Spleen (tissue), 11 donors: ENCODE measurements at regions not wholly inside any gene's neighbourhood (a gene's known extent, or its start where the extent isn't known, plus 50 kb on each side); places are given as distances from the start of the nearest gene placed in this dataset.

Experiments
- DNase-seq: peaks from one replicate; pipeline ENCODE4 v3.0.0-alpha.2; 2020
- H3K27ac ChIP-seq, 8 donors: fragments of 200-600 bp; sonication (generic) in 7 of 8; 1 replicate in 4 of 8; 2 replicates in 4 of 8; pipeline versions ENCODE4 v1.5.0 to v1.8.0; 2016 to 2021; ENCODE audit warnings: inconsistent platforms in 4 of 8, mild to moderate bottlenecking in 4 of 8, moderate library complexity in 1 of 8
- H3K27me3 ChIP-seq, 7 donors: fragments of 200-600 bp; sonication (generic) in 6 of 7; replicated peaks in 1 of 7; 1 replicate in 4 of 7; 2 replicates in 3 of 7; pipeline versions ENCODE4 v1.5.0 to v1.8.0; 2016 to 2021; ENCODE audit warnings: inconsistent platforms in 3 of 7, mild to moderate bottlenecking in 1 of 7
- H3K36me3 ChIP-seq, 6 donors: fragments of 200-600 bp; sonication (generic) in 5 of 6; 1 replicate in 4 of 6; 2 replicates in 2 of 6; pipeline versions ENCODE4 v1.5.0 to v1.8.0; 2016 to 2021; ENCODE audit warnings: inconsistent platforms in 2 of 6
- H3K4me1 ChIP-seq, 6 donors: fragments of 200-600 bp; sonication (generic) in 5 of 6; 1 replicate in 3 of 6; 2 replicates in 3 of 6; pipeline versions ENCODE4 v1.5.0 to v1.8.0; 2016 to 2021; ENCODE audit warnings: inconsistent platforms in 3 of 6
- H3K4me3 ChIP-seq, 8 donors: fragments of 200-600 bp; sonication (generic) in 7 of 8; 1 replicate in 4 of 8; 2 replicates in 4 of 8; pipeline versions ENCODE4 v1.5.0 to v1.8.0; 2016 to 2021; ENCODE audit warnings: inconsistent platforms in 4 of 8, mild to moderate bottlenecking in 4 of 8, moderate library complexity in 2 of 8
- H3K9me3 ChIP-seq, 8 donors: fragments of 200-600 bp; sonication (generic) in 7 of 8; 1 replicate in 4 of 8; 2 replicates in 4 of 8; pipeline versions ENCODE4 v1.5.0 to v1.8.0; 2016 to 2021; ENCODE audit warnings: inconsistent platforms in 4 of 8
- POLR2A ChIP-seq, 3 donors: fragments of 450-650 bp; IDR thresholded peaks; one replicate each; pipeline ENCODE4 v1.5.1; 2017; ENCODE audit warnings: antibody characterized with exemption in 3 of 3, mild to moderate bottlenecking in 1 of 3
- POLR2AphosphoS5 ChIP-seq, 3 donors: sonication (generic); formaldehyde crosslinking; IDR thresholded peaks; one replicate each; pipeline ENCODE4 v1.5.1; 2017; ENCODE audit warnings: antibody characterized with exemption in 3 of 3
- WGBS, 5 donors: extraction: QIAGEN DNeasy Blood & Tissue Kit in 3 of 5; methylation state at CpG; one replicate each; pipeline versions ENCODE4 v1.1.5 to v1.1.7; 2013 to 2018; 5-methylcytosine and 5-hydroxymethylcytosine counted together
- intact Hi-C: fragments of 100-400 bp; cut with DNase I; formaldehyde crosslinking; loops from one replicate; pipeline ENCODE4 v1.15.0; 2023; ENCODE audit warnings: low total_unique reads
- TF ChIP-seq, protein P1 (sequence below), 11 experiments: fragments of 200-600 bp in 7 of 11; fragments of 450-650 bp in 4 of 11; sonication (generic) in 4 of 11; IDR thresholded peaks in 8 of 11; conservative IDR thresholded peaks in 3 of 11; 1 replicate in 7 of 11; 2 replicates in 4 of 11; pipeline versions ENCODE4 v1.4.0 to v1.8.0; 2016 to 2021; ENCODE audit warnings: antibody characterized with exemption in 11 of 11, inconsistent platforms in 4 of 11, mild to moderate bottlenecking in 1 of 11
- donor health status: healthy with polysubstance abuse.
- donor health status: DM: no; HTN: no; CAD: no; lungs with moderate emphysema.
- donor health status: DM: no; HTN: no; CAD: no.
- donor health status: Bipolar disorder and iron deficiency.
- donor health status: healthy.
- donor health status: DM: no; HTN: no; CAD: no.
- donor health status: DM: yes; HTN: yes; CAD: no.

DNA sequence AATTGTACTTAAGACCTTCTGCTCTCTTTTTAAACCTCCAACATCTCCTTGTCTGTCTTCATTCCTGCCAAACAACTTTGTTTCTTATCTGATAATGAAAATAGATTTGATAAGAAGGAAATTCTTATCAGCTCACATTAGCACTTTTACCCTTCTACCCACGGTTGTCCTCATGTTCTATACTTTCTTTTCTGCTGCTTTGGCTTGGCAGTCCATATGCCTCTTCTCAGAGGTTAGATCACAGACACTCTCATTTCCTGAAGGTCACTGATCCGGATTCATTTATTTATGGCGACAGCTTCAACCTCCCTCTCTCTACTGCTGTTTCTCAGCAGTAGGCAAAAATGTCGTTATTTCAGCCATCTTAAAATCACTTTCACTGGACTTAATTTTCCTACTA is 2015.8 kb downstream of the NCAM2 start:
- DNase-seq, result no peak
- 42 to 72% (median 54%) methylated on average over 4 of the region's 4 CpGs for WGBS, 5 donors
- no peak for TF ChIP-seq POLR2A (IDR thresholded peaks at IDR 0.05)
- no peak for TF ChIP-seq POLR2AphosphoS5 (IDR thresholded peaks at IDR 0.05)
- TF ChIP-seq, protein P1, sequence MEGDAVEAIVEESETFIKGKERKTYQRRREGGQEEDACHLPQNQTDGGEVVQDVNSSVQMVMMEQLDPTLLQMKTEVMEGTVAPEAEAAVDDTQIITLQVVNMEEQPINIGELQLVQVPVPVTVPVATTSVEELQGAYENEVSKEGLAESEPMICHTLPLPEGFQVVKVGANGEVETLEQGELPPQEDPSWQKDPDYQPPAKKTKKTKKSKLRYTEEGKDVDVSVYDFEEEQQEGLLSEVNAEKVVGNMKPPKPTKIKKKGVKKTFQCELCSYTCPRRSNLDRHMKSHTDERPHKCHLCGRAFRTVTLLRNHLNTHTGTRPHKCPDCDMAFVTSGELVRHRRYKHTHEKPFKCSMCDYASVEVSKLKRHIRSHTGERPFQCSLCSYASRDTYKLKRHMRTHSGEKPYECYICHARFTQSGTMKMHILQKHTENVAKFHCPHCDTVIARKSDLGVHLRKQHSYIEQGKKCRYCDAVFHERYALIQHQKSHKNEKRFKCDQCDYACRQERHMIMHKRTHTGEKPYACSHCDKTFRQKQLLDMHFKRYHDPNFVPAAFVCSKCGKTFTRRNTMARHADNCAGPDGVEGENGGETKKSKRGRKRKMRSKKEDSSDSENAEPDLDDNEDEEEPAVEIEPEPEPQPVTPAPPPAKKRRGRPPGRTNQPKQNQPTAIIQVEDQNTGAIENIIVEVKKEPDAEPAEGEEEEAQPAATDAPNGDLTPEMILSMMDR (IDR thresholded peaks at IDR 0.05 in 8 of 11, conservative IDR thresholded peaks at IDR 0.05 in 3 of 11), result no peak

DNA sequence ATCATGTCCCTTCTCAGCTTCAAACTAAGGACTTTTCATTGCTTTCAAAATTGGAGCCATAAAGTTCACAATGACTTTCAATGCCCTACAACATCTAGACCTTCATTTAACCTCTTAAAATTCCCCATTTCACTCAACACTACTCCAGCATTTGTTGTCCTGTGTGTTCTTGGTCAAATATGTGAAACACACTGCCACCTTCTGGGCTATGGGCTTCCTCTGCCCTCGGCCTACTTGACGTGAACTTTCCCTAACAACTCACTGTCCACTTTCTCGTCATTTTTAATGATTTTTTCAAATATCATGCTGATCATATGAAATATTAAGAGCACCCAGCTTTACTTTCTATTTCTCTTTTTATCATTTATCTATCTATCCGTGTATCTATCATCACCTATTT is 2018.4 kb downstream of the NCAM2 start:
- TF ChIP-seq POLR2AphosphoS5 (IDR thresholded peaks at IDR 0.05) (no peak), POLR2A (IDR thresholded peaks at IDR 0.05) (no peak)
- TF ChIP-seq, protein P1 (IDR thresholded peaks at IDR 0.05 in 8 of 11, conservative IDR thresholded peaks at IDR 0.05 in 3 of 11), result no peak
- no peak for DNase-seq

More for the DNA sequence above, 2015.8 kb downstream of the NCAM2 start:
- intact Hi-C loops, result no loop called here
- Histone ChIP-seq H3K9me3 (no peaks in the 10 kb centered on the region), H3K27ac (no peak overlapping the region), H3K4me1 (no peaks in the 10 kb centered on the region), H3K4me3 (no peak overlapping the region), H3K36me3 (no peaks in the 10 kb centered on the region), H3K27me3 (no peaks in the 10 kb centered on the region)

DNA sequence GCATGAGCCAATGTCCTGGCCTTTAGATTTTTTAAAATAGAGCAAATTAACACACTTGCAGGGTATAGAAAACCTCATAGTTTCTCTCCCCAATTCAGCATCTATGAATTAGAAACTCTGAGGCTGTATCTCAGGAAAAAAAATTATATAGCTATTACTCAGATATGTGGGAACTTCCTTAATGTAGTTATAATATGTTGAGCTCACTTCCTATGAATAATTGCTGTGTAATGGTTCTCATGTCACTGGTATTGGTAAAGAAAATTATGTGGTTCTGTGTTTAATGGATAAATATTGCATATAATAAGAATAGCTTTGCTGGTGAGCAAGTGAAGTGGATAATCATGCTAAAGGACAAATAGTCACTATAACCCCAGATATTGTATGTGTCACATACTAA is 2019.8 kb downstream of the NCAM2 start:
- H3K27ac ChIP-seq, result no peak overlapping the region
- H3K4me1 ChIP-seq, result no peaks in the 10 kb centered on the region
- intact Hi-C loops, result no loop called here
- no peaks in the 10 kb centered on the region for H3K27me3 ChIP-seq
- no peak overlapping the region for H3K4me3 ChIP-seq
- TF ChIP-seq, protein P1 (IDR thresholded peaks at IDR 0.05 in 8 of 11, conservative IDR thresholded peaks at IDR 0.05 in 3 of 11), result no peak
- TF ChIP-seq POLR2A (IDR thresholded peaks at IDR 0.05), result no peak
- TF ChIP-seq POLR2AphosphoS5 (IDR thresholded peaks at IDR 0.05), result no peak
- no peak for DNase-seq
- no peaks in the 10 kb centered on the region for H3K36me3 ChIP-seq
- H3K9me3 ChIP-seq, result peaks cover 0 to 12% (median 0%) of the 10 kb centered on the region in 8 donors

More for the DNA sequence above, 2018.4 kb downstream of the NCAM2 start:
- no peak overlapping the region for H3K27ac ChIP-seq
- no peaks in the 10 kb centered on the region for H3K27me3 ChIP-seq
- WGBS, 5 donors, result 57 to 74% (median 66%) methylated on average over 4 of the region's 4 CpGs
- peaks cover 0 to 5% (median 0%) of the 10 kb centered on the region in 8 donors for H3K9me3 ChIP-seq
- intact Hi-C loops, result no loop called here
- no peaks in the 10 kb centered on the region for H3K36me3 ChIP-seq
- no peak overlapping the region for H3K4me3 ChIP-seq
- H3K4me1 ChIP-seq, result no peaks in the 10 kb centered on the region

DNA sequence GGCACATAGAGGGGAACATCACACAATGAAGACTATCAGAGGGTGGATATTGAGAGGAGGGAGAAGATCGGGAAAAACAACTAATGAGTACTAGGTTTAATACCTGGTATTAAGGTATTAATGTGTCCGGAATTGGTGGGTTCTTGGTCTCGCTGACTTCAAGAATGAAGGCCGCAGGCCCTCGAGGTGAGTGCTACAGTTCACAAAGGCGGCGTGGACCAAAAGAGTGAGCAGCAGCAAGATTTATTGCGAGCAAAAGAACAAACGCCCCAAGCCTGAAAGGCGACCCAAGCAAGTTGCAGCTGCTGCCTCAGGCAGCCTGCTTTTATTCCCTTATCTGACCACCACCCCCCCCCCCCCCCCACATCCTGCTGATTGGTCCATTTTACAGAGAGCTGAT is 2022.8 kb downstream of the NCAM2 start:
- no peaks in the 10 kb centered on the region for H3K36me3 ChIP-seq
- intact Hi-C loops, result no loop called here
- H3K9me3 ChIP-seq, result peaks cover 0 to 12% (median 0%) of the 10 kb centered on the region in 8 donors
- DNase-seq, result no peak
- WGBS, 5 donors, result 90 to 96% (median 92%) methylated on average over 10 of the region's 10 CpGs
- no peak overlapping the region for H3K27ac ChIP-seq
- H3K27me3 ChIP-seq, result no peaks in the 10 kb centered on the region
- H3K4me1 ChIP-seq, result no peaks in the 10 kb centered on the region
- TF ChIP-seq, protein P1 (IDR thresholded peaks at IDR 0.05 in 8 of 11, conservative IDR thresholded peaks at IDR 0.05 in 3 of 11), result no peak
- TF ChIP-seq POLR2A (IDR thresholded peaks at IDR 0.05), result no peak
- no peak for TF ChIP-seq POLR2AphosphoS5 (IDR thresholded peaks at IDR 0.05)
- no peak overlapping the region for H3K4me3 ChIP-seq
